Upper lobe of left lung (tissue), 6 donors: ENCODE measurements at regions not wholly inside any gene's neighbourhood (a gene's known extent, or its start where the extent isn't known, plus 50 kb on each side); places are given as distances from the start of the nearest gene placed in this dataset.

Source experiments
- ATAC-seq, 2 donors: fragments of 200-7000 bp; cut with Tn5 transposase; one replicate each; pipeline ENCODE4 v1.9.1; 2022; ENCODE audit warnings: mild to moderate bottlenecking in 2 of 2, moderate library complexity in 2 of 2; ENCODE audit not compliant: low FRiP score in 2 of 2
- DNase-seq, 2 donors: peaks; one replicate each; pipeline ENCODE4 v3.0.0-alpha.2; 2019 to 2020
- H3K27ac ChIP-seq, 4 donors: fragments of 200-600 bp; sonication (generic); one replicate each; pipeline ENCODE4 v1.5.1; 2016 to 2019
- H3K27me3 ChIP-seq, 4 donors: fragments of 200-600 bp; sonication (generic); one replicate each; pipeline ENCODE4 v1.5.1; 2017 to 2019
- H3K36me3 ChIP-seq, 4 donors: fragments of 200-600 bp; sonication (generic); one replicate each; pipeline ENCODE4 v1.5.1; 2016 to 2019
- H3K4me1 ChIP-seq, 4 donors: fragments of 200-600 bp; sonication (generic); one replicate each; pipeline ENCODE4 v1.5.1; 2018 to 2019
- H3K4me3 ChIP-seq, 4 donors: fragments of 200-600 bp; sonication (generic); one replicate each; pipeline ENCODE4 v1.5.1; 2017 to 2019; ENCODE audit warnings: mild to moderate bottlenecking in 2 of 4, moderate library complexity in 1 of 4
- H3K9me3 ChIP-seq, 4 donors: fragments of 200-600 bp; sonication (generic); one replicate each; pipeline ENCODE4 v1.5.1; 2018 to 2019
- EP300 ChIP-seq, 4 donors: sonication (generic); formaldehyde crosslinking; IDR thresholded peaks; one replicate each; pipeline ENCODE4 v1.5.1; 2017; ENCODE audit warnings: antibody characterized with exemption in 4 of 4, control low read depth in 2 of 4
- POLR2A ChIP-seq, 4 donors: fragments of 450-650 bp; IDR thresholded peaks; one replicate each; pipeline ENCODE4 v1.5.1; 2016 to 2017; ENCODE audit warnings: antibody characterized with exemption in 4 of 4, mild to moderate bottlenecking in 2 of 4
- POLR2AphosphoS5 ChIP-seq, 2 donors: sonication (generic); formaldehyde crosslinking; IDR thresholded peaks; one replicate each; pipeline ENCODE4 v1.5.1; 2017; ENCODE audit warnings: antibody characterized with exemption in 2 of 2
- WGBS, 2 donors: methylation state at CpG; one replicate each; pipeline ENCODE4 v1.1.5; 2017 to 2018; 5-methylcytosine and 5-hydroxymethylcytosine counted together
- TF ChIP-seq, protein P1 (sequence below), 6 experiments: fragments of 450-650 bp in 4 of 6; fragments of 200-600 bp in 2 of 6; sonication (generic) in 2 of 6; IDR thresholded peaks; one replicate each; pipeline ENCODE4 v1.5.1; 2016 to 2019; ENCODE audit warnings: antibody characterized with exemption in 6 of 6
- donor health status: DM: no; HTN: no; CAD: no; lungs with moderate emphysema.
- donor health status: DM: no; HTN: yes; CAD: no; lungs with severe emphysema.

DNA sequence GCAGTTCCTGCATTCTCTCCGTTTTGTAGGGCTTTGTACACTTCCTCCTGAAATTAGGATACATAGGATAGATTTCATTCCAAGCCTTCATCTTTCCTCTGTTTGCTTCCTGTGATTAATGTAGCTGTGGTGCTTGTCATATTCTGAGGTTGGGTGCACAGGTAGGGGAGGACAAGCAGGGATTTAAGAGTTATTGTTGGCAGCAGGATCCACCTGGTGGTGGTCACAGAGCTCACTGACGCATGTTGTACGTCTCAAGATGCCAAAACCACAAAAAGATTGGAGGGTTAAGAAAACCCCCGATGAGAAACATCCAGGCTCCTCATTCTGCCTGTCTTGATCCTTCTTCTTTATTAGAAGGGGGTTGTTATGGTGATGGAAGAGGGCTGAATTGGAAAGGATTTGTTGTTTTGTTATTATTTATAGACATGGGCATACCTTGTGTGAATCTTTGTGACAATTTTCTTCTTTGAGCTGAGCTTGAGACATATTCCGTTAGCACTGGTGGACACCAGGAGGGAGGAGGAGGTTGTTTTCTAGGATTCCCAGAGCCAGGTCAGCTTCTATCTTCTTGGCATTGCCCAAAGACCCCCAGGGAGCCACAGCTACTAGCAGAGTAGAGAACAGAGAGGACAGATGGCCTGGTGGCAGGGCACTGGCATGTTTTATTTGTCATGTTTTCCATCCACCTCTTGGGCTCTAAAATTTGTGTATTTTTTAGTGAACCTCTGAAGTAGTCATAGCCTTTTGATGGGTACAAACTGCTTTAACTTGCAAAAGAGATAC, 57.7 kb upstream of the LARS2 start:
- Histone ChIP-seq H3K27ac (no peak overlapping the region), H3K4me1 (no peaks in the 10 kb centered on the region), H3K27me3 (no peaks in the 10 kb centered on the region), H3K36me3 (no peaks in the 10 kb centered on the region), H3K4me3 (no peak overlapping the region), H3K9me3 (no peaks in the 10 kb centered on the region)
- ATAC-seq (no peak), DNase-seq (no peak)
- TF ChIP-seq EP300 (IDR thresholded peaks at IDR 0.05): no peak
- no peak for TF ChIP-seq POLR2AphosphoS5 (IDR thresholded peaks at IDR 0.05)
- TF ChIP-seq POLR2A (IDR thresholded peaks at IDR 0.05): no peak
- TF ChIP-seq, protein P1, sequence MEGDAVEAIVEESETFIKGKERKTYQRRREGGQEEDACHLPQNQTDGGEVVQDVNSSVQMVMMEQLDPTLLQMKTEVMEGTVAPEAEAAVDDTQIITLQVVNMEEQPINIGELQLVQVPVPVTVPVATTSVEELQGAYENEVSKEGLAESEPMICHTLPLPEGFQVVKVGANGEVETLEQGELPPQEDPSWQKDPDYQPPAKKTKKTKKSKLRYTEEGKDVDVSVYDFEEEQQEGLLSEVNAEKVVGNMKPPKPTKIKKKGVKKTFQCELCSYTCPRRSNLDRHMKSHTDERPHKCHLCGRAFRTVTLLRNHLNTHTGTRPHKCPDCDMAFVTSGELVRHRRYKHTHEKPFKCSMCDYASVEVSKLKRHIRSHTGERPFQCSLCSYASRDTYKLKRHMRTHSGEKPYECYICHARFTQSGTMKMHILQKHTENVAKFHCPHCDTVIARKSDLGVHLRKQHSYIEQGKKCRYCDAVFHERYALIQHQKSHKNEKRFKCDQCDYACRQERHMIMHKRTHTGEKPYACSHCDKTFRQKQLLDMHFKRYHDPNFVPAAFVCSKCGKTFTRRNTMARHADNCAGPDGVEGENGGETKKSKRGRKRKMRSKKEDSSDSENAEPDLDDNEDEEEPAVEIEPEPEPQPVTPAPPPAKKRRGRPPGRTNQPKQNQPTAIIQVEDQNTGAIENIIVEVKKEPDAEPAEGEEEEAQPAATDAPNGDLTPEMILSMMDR (IDR thresholded peaks at IDR 0.05): no peak
- WGBS, 2 donors: 63 to 65% methylated on average over 5 of the region's 5 CpGs

DNA sequence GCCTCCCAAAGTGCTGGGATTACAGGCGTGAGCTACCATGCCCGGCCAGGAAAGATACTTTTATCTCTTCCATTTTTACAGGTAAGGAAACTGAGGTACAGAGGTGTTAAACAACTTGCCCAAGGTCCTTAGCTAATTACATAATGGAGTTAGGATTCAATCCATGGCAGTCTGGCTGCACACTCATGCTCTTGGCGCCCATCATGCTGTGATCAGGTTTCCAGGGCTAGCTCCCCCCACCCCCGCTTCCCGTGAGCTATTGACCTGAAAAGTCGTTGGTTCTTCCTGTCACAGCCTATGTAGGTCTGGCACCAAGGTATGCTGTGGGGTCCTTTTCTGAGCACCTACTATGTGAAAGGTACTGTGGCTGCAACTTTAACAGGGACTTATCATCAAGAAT, 55.9 kb upstream of the LARS2 start:
- no peaks in the 10 kb centered on the region for H3K4me1 ChIP-seq
- H3K36me3 ChIP-seq: no peaks in the 10 kb centered on the region
- no peaks in the 10 kb centered on the region for H3K27me3 ChIP-seq
- 87 to 93% methylated on average over 5 to 6 of the region's 6 CpGs for WGBS, 2 donors
- TF ChIP-seq POLR2A (IDR thresholded peaks at IDR 0.05) (no peak), EP300 (IDR thresholded peaks at IDR 0.05) (no peak), POLR2AphosphoS5 (IDR thresholded peaks at IDR 0.05) (no peak)
- TF ChIP-seq, protein P1 (IDR thresholded peaks at IDR 0.05): no peak
- H3K27ac ChIP-seq: no peak overlapping the region
- H3K4me3 ChIP-seq: no peak overlapping the region
- ATAC-seq: no peak
- DNase-seq: no peak
- H3K9me3 ChIP-seq: no peaks in the 10 kb centered on the region

DNA sequence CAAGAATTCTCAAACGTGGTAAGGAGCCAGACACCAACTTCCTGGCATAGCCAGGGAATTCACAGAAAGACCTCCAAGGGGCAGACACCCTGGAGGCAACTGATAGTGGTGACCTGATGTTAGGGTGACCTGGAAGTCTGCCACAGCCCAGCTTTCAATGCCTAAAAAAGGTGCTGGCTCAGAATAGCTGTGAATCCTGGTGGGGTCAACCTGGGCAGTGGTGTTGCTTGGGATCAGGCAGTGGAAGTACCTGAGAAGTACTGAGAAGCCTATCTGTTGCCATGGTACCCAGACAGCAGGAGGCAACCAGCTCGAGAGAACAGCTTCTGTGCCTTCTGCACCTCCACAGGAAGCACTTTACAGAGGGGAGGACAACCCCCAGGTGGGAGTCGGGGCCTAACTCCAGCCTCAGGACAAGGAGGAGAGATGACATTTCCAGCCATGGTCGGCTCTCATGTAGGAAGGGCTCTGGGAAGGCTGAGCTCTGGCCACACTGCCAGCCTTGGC, 55.4 kb upstream of the LARS2 start:
- TF ChIP-seq EP300 (IDR thresholded peaks at IDR 0.05): no peak
- TF ChIP-seq POLR2A (IDR thresholded peaks at IDR 0.05): no peak

DNA sequence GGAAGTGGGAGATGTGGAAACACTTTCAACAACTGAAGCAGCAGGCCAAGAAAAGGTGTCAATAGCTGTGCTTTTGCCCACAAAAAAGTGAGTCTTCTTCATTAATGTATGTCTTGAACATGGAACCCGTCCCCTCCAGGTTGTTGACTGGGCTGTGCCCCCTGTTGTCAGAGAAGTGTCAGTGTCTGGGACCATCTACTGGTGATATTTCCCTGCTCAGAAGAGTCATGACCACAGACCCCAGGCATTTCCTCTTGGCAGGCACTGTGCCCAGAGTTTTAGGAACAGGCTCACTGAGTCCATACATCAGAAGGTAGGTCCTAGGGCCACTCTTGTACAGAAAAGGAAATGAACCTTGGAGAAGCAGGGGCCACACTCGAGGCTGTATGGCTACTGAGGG, 54.8 kb upstream of the LARS2 start:
- WGBS, 2 donors: 51 to 58% methylated on average over 1 to 2 of the region's 2 CpGs
- Histone ChIP-seq H3K36me3 (no peaks in the 10 kb centered on the region), H3K9me3 (no peaks in the 10 kb centered on the region), H3K4me1 (no peaks in the 10 kb centered on the region), H3K4me3 (no peak overlapping the region), H3K27ac (no peak overlapping the region), H3K27me3 (no peaks in the 10 kb centered on the region)
- no peak for TF ChIP-seq POLR2A (IDR thresholded peaks at IDR 0.05)
- no peak for TF ChIP-seq POLR2AphosphoS5 (IDR thresholded peaks at IDR 0.05)
- TF ChIP-seq, protein P1 (IDR thresholded peaks at IDR 0.05): no peak
- TF ChIP-seq EP300 (IDR thresholded peaks at IDR 0.05): no peak
- ATAC-seq (no peak), DNase-seq (no peak)

More for the DNA sequence above, 55.4 kb upstream of the LARS2 start:
- Histone ChIP-seq H3K4me1 (no peaks in the 10 kb centered on the region), H3K27me3 (no peaks in the 10 kb centered on the region), H3K9me3 (no peaks in the 10 kb centered on the region), H3K36me3 (no peaks in the 10 kb centered on the region), H3K27ac (no peak overlapping the region), H3K4me3 (no peak overlapping the region)
- DNase-seq (no peak), ATAC-seq (no peak)
- WGBS, 2 donors: 65% methylated on average over 4 of the region's 4 CpGs; no CpG with 5 or more reads in 1 of the 2 donors

DNA sequence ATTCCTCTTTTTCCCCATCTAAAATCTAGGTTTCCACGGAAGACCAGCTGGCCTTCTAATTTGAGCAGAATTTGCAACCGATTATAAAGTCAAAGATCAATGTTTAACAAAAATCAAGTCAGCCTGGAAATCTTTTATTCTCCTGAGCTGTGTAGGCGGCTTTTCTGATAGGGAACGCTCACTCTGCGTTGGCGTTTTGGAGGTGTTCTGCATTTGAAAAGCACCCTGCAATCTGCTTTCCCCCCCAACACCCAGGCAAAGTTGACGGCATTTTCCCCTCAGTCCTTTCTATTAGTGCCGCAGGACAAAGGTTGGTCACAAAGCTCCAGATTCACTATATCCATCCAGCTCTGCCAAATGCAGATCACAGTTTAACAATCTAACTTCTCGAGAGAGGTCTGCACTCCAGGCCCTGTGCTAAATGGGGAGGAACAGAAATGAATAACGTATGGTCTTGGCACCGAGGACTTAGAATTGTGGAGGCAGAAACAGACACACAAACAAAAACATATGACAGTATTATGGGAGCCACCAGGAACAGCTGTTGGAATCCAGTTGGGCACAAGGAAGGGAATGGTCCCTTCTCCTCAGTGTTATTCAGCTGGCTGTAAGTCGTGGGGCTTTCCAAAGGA, 50.4 kb upstream of the LARS2 start:
- no peak for DNase-seq
- Histone ChIP-seq H3K4me3 (no peak overlapping the region), H3K36me3 (no peaks in the 10 kb centered on the region), H3K27me3 (no peaks in the 10 kb centered on the region), H3K27ac (no peak overlapping the region), H3K9me3 (no peaks in the 10 kb centered on the region), H3K4me1 (no peaks in the 10 kb centered on the region)
- TF ChIP-seq POLR2AphosphoS5 (IDR thresholded peaks at IDR 0.05) (no peak), POLR2A (IDR thresholded peaks at IDR 0.05) (no peak), EP300 (IDR thresholded peaks at IDR 0.05) (no peak)
- TF ChIP-seq, protein P1 (IDR thresholded peaks at IDR 0.05): no peak
- 58 to 64% methylated on average over 12 of the region's 12 CpGs for WGBS, 2 donors
- no peak for ATAC-seq
